Activated CD4-positive, alpha-beta T cell treated with anti-CD3 and anti-CD28 coated beads, Interleukin-2, amount 50 U/mL, for 16 hours (primary cell): ENCODE measurements at regions not wholly inside any gene's neighbourhood (a gene's known extent, or its start where the extent isn't known, plus 50 kb on each side); places are given as distances from the start of the nearest gene placed in this dataset.

Experiments
- DNase-seq: peaks from one replicate; pipeline ENCODE4 v3.0.0-alpha.2; 2020

GRCh38 chr18:27899893-27900292 is 277.0 kb downstream of the CDH2 start:
- no peak for DNase-seq

GRCh38 chr18:27894746-27895145 is 282.2 kb downstream of the CDH2 start:
- no peak for DNase-seq

- no peak for DNase-seq
Observed at GRCh38 chr18:27887711-27888495, 289.0 kb downstream of the CDH2 start.

GRCh38 chr18:27887287-27887686 is 289.6 kb downstream of the CDH2 start:
- no peak for DNase-seq

GRCh38 chr18:27879540-27879939 is 297.4 kb downstream of the CDH2 start:
- DNase-seq: no peak

GRCh38 chr18:27871726-27872125 is 305.2 kb downstream of the CDH2 start:
- DNase-seq: no peak

- no peak for DNase-seq
Observed at GRCh38 chr18:27869735-27870134, 307.2 kb downstream of the CDH2 start.

GRCh38 chr18:27865431-27865830 is 311.5 kb downstream of the CDH2 start:
- DNase-seq: no peak

GRCh38 chr18:27863780-27864430 is 313.0 kb downstream of the CDH2 start:
- no peak for DNase-seq

- no peak for DNase-seq
Observed at GRCh38 chr18:27862041-27862682, 314.8 kb downstream of the CDH2 start.

- DNase-seq: no peak
Observed at GRCh38 chr18:27861539-27861938, 315.4 kb downstream of the CDH2 start.

GRCh38 chr18:27860701-27861107 is 316.2 kb downstream of the CDH2 start:
- no peak for DNase-seq

GRCh38 chr18:27860011-27860410 is 316.9 kb downstream of the CDH2 start:
- no peak for DNase-seq

GRCh38 chr18:27856820-27857219 is 320.1 kb downstream of the CDH2 start:
- DNase-seq: peak; percentile 1

- no peak for DNase-seq
Observed at GRCh38 chr18:27855486-27855885, 321.4 kb downstream of the CDH2 start.

- DNase-seq: no peak
Observed at GRCh38 chr18:27854631-27855030, 322.3 kb downstream of the CDH2 start.

- DNase-seq: no peak
Observed at GRCh38 chr18:27848336-27848735, 328.6 kb downstream of the CDH2 start.

- no peak for DNase-seq
Observed at GRCh38 chr18:27847412-27847811, 329.5 kb downstream of the CDH2 start.

GRCh38 chr18:27845897-27846296 is 331.0 kb downstream of the CDH2 start:
- DNase-seq: no peak

- no peak for DNase-seq
Observed at GRCh38 chr18:27843783-27844777, 332.9 kb downstream of the CDH2 start.

GRCh38 chr18:27839141-27839540 is 337.8 kb downstream of the CDH2 start:
- DNase-seq: no peak

GRCh38 chr18:27838225-27838624 is 338.7 kb downstream of the CDH2 start:
- no peak for DNase-seq

- DNase-seq: no peak
Observed at GRCh38 chr18:27826101-27826500, 350.8 kb downstream of the CDH2 start.
